Mesothelial cell of epicardium (in vitro differentiated cells): ENCODE measurements at regions not wholly inside any gene's neighbourhood (a gene's known extent, or its start where the extent isn't known, plus 50 kb on each side); places are given as distances from the start of the nearest gene placed in this dataset.

ENCODE experiments used
- DNase-seq, 2 experiments: peaks; one replicate each; pipeline ENCODE4 v3.0.0; 2021; ENCODE audit warnings: low spot score in 2 of 2; ENCODE audit not compliant: unreplicated experiment in 2 of 2
- H3K27ac Mint-ChIP-seq: 2 replicates; pipeline ENCODE4 v1.8.0; 2021; ENCODE audit warnings: mixed read lengths
- H3K27me3 Mint-ChIP-seq: 2 replicates; pipeline ENCODE4 v1.8.0; 2021; ENCODE audit warnings: low read depth, mixed read lengths
- H3K36me3 Mint-ChIP-seq: 2 replicates; pipeline ENCODE4 v1.8.0; 2021; ENCODE audit warnings: mixed read lengths
- H3K4me1 Mint-ChIP-seq: 2 replicates; pipeline ENCODE4 v1.8.0; 2021; ENCODE audit warnings: mixed read lengths
- H3K4me3 Mint-ChIP-seq: 2 replicates; pipeline ENCODE4 v1.8.0; 2021; ENCODE audit warnings: mild to moderate bottlenecking, moderate library complexity, mixed read lengths
- H3K9me3 Mint-ChIP-seq: 2 replicates; pipeline ENCODE4 v1.8.0; 2021; ENCODE audit warnings: mixed read lengths
- CTCF ChIP-seq: fragments of 200-600 bp; sonication (generic); IDR thresholded peaks from one replicate; pipeline ENCODE4 v1.5.0; 2021; ENCODE audit warnings: antibody characterized with exemption; ENCODE audit not compliant: unreplicated experiment

DNA sequence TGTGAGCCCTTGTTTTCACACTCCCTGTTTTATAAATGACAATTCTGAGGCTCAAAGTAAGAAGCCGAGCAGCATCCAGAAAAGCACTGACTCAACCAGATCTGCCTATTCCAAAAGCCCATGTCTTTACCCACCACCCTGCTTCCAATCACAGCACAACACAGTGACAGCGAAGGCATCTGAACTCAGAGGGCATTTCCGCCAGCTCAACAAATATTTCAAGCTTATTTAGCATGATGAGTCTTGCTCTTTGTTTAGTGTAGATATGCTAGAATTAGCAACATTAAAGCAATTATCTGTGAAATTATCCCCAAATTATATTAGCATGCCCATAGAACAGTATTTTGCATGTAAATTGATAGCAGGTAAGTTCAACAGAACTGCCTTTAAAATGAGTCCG is 359.1 kb upstream of the RAB6C start:
- no peaks in the 10 kb centered on the region for H3K4me1 Mint-ChIP-seq
- no peak overlapping the region for H3K27ac Mint-ChIP-seq
- peaks cover 50% of the 10 kb centered on the region for H3K27me3 Mint-ChIP-seq
- no peak for TF ChIP-seq CTCF
- H3K4me3 Mint-ChIP-seq, result no peak overlapping the region
- H3K36me3 Mint-ChIP-seq, result no peaks in the 10 kb centered on the region
- no peaks in the 10 kb centered on the region for H3K9me3 Mint-ChIP-seq
- DNase-seq, result no peak

- Mint-ChIP-seq H3K4me3 (no peak overlapping the region), H3K27ac (no peak overlapping the region), H3K27me3 (peaks cover 22% of the 10 kb centered on the region), H3K36me3 (no peaks in the 10 kb centered on the region), H3K9me3 (peaks cover 4% of the 10 kb centered on the region), H3K4me1 (no peaks in the 10 kb centered on the region)
- DNase-seq, result no peak
- no peak for TF ChIP-seq CTCF
Measured at GRCh38 chr2:129623783-129624182, 355.7 kb upstream of the RAB6C start.

GRCh38 chr2:129627437-129627836 is 352.0 kb upstream of the RAB6C start:
- DNase-seq, result no peak
- no peak overlapping the region for H3K27ac Mint-ChIP-seq
- no peak for TF ChIP-seq CTCF
- H3K9me3 Mint-ChIP-seq, result peaks cover 16% of the 10 kb centered on the region
- no peaks in the 10 kb centered on the region for H3K4me1 Mint-ChIP-seq
- peaks cover 5% of the 10 kb centered on the region for H3K27me3 Mint-ChIP-seq
- no peak overlapping the region for H3K4me3 Mint-ChIP-seq
- H3K36me3 Mint-ChIP-seq, result no peaks in the 10 kb centered on the region

DNA sequence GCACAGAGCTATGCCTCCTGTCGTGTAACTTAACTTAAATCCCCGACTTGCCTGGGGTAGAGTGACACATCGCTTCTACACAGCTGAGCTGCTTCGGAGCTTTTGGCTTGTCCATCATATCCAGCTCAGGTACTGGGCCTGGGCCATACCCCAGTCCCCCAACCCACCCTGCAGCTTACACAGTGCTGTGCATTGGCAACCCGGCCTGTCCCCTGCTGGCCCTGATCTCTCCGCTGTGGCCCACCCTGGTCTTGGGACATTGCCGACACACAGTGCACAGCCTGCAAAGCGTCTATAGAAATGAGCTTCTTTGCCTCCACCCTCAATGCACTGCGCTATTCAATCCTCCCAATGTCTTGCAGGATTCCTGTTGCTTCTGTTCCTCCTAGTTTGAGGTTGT is 342.8 kb upstream of the RAB6C start:
- Mint-ChIP-seq H3K4me3 (no peak overlapping the region), H3K36me3 (no peaks in the 10 kb centered on the region), H3K9me3 (no peaks in the 10 kb centered on the region), H3K27ac (no peak overlapping the region), H3K27me3 (peaks cover 5% of the 10 kb centered on the region), H3K4me1 (peaks cover 13% of the 10 kb centered on the region)
- no peak for DNase-seq
- no peak for TF ChIP-seq CTCF

DNA sequence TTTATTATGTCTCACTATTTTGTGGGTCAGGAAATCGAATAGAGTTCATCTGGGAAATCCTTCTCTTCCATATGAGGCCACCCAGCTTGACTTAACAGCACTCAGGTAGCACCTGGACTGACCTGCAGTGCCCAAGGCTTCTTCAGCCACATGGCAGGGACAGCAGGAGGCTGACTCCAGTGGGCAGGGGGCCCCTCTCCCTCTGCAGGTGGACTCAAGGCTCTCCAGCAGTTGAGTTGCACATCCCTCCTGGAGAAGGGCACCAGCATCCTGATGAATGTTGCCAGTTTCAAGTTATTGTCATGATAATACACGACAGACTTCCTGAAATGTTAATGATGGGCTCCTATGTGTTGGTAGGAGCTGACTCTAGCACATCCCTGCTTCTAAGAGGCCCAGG is 338.1 kb upstream of the RAB6C start:
- no peaks in the 10 kb centered on the region for H3K9me3 Mint-ChIP-seq
- H3K36me3 Mint-ChIP-seq, result no peaks in the 10 kb centered on the region
- H3K27ac Mint-ChIP-seq, result no peak overlapping the region
- H3K27me3 Mint-ChIP-seq, result peaks cover 14% of the 10 kb centered on the region
- TF ChIP-seq CTCF, result no peak
- no peak for DNase-seq
- no peak overlapping the region for H3K4me3 Mint-ChIP-seq
- H3K4me1 Mint-ChIP-seq, result no peaks in the 10 kb centered on the region

GRCh38 chr2:129642526-129643043 is 336.9 kb upstream of the RAB6C start:
- Mint-ChIP-seq H3K27ac (no peak overlapping the region), H3K36me3 (no peaks in the 10 kb centered on the region), H3K27me3 (peaks cover 14% of the 10 kb centered on the region), H3K4me1 (no peaks in the 10 kb centered on the region), H3K4me3 (no peak overlapping the region), H3K9me3 (no peaks in the 10 kb centered on the region)
- no peak for DNase-seq
- no peak for TF ChIP-seq CTCF
